A549 (cell line): ENCODE measurements at regions not wholly inside any gene's neighbourhood (a gene's known extent, or its start where the extent isn't known, plus 50 kb on each side); places are given as distances from the start of the nearest gene placed in this dataset.

Source experiments
- CTCF ChIP-seq: fragments of >200 bp; sonication (Bioruptor Twin); formaldehyde crosslinking; IDR thresholded peaks from 3 replicates; pipeline ENCODE4 v1.5.1; 2016
- ELK1 ChIP-seq: fragments of 150-350 bp; IDR thresholded peaks from 2 replicates; pipeline ENCODE4 v1.6.1; 2014; ENCODE audit warnings: low read depth, mild to moderate bottlenecking, low read length
- KDM1A ChIP-seq: fragments of 200-600 bp; sonication (generic); IDR thresholded peaks from 2 replicates; pipeline ENCODE4 v1.6.1; 2016; ENCODE audit warnings: low read depth, mild to moderate bottlenecking
- NR3C1 ChIP-seq: fragments of >200 bp; sonication (Bioruptor Twin); formaldehyde crosslinking; IDR thresholded peaks from 3 replicates; pipeline ENCODE4 v1.6.1; 2017
- POLR2A ChIP-seq: IDR thresholded peaks from 2 replicates; pipeline ENCODE4 v1.6.1; 2012; ENCODE audit warnings: mild to moderate bottlenecking, low read length
- RAD21 ChIP-seq, 2 experiments: fragments of >200 bp in 1 of 2; sonication (Bioruptor Twin) in 1 of 2; formaldehyde crosslinking in 1 of 2; IDR thresholded peaks in 1 of 2; conservative IDR thresholded peaks in 1 of 2; 2 replicates in 1 of 2; 3 replicates in 1 of 2; pipeline ENCODE4 v1.6.1; 2012 to 2018; ENCODE audit warnings: inconsistent platforms in 1 of 2
- RFX5 ChIP-seq: fragments of 450-650 bp; IDR thresholded peaks from 2 replicates; pipeline ENCODE4 v1.7.1; 2014; ENCODE audit warnings: antibody characterized with exemption, mild to moderate bottlenecking, moderate library complexity
- ZFP36 ChIP-seq: fragments of 450-650 bp; IDR thresholded peaks from 2 replicates; pipeline ENCODE4 v1.6.1; 2014; ENCODE audit warnings: borderline replicate concordance; ENCODE audit not compliant: partially characterized antibody

GRCh38 chr12:90543841-90544240, 411.1 kb downstream of the CCER1 start:
- TF ChIP-seq CTCF (no peak), ZFP36 (no peak), NR3C1 (no peak), POLR2A (no peak), RFX5 (no peak), RAD21 (conservative IDR thresholded peaks at IDR 0.05 in 1 of 2, IDR thresholded peaks at IDR 0.05 in 1 of 2) (no peak), KDM1A (no peak), ELK1 (no peak)
